ENCODE measurements at regions not wholly inside any gene's neighbourhood (a gene's known extent, or its start where the extent isn't known, plus 50 kb on each side); places are given as distances from the start of the nearest gene placed in this dataset.
"Not testable (repeated sequence)": the region's sequence is repeated elsewhere in the genome, so short reads cannot be mapped to it uniquely, and the experiment has no call there.

DNA sequence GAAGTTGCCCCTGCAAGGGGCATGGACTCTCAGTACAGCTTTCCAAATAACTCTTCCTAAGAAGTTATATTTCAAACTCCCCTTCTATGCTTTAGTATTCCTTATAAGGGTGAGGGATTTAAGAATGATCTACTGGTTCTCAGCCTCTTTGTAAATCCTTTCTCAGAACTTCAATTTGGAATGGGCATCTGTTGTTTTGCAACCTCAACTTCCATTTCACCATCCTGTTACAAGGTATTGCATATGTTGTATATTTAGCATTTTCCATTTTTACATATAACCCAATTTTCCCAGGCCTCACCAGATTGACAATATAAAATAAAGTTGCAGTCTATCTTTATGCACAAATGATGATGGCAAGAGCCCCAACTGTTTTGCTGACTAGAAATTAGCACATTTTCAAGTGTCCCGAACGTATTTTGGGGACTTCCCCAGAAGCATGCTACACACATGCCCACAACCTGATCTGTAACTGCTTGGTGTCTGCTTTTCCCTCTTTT is 154.9 kb upstream of the CARMIL1 start:
- no peak for DNase-seq (ENCODE audit: low spot score)

- no peak for DNase-seq (ENCODE audit: low spot score)
Observed at GRCh38 chr6:25125736-25126135, 153.4 kb upstream of the CARMIL1 start.

DNA sequence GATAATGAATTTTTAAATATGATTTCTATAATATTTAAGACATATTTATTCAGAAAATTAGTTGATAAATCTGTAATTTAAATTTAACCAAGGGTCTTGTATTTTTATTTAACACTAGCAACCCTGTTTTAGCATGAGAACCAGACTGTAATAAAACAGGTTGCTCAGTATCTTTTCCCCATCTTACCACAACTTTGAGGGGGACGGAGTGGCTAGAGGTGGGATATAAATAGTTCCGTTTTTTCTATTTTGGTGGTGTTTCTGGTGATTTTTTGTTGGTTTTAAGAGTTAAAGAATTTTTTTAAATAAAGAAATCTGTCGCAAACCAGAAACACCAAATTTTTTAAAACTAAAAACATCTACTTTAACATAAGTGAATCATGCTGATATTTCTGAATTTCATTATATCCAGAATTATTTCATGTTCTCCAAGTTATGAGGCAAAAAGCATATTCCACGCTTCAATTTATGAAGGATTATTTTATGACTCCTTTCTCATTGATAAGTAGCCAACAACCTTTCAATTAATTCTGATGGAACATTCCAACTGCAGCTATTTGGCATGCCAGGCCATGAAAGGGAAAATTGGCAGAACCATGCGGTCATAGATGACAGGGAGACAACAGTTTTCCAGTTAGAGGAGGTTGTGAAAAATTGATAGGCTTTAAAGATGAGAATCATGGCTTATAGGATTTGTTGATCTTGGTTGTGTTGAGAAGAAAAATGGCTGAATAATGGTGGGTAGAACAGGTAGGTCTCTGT is 151.9 kb upstream of the CARMIL1 start:
- no peak for DNase-seq (ENCODE audit: low spot score)

GRCh38 chr6:25130518-25130917 is 148.7 kb upstream of the CARMIL1 start:
- DNase-seq (ENCODE audit: low spot score), result no peak

- DNase-seq (ENCODE audit: low spot score), result no peak
Observed at GRCh38 chr6:25132934-25133333, 146.2 kb upstream of the CARMIL1 start.

DNA sequence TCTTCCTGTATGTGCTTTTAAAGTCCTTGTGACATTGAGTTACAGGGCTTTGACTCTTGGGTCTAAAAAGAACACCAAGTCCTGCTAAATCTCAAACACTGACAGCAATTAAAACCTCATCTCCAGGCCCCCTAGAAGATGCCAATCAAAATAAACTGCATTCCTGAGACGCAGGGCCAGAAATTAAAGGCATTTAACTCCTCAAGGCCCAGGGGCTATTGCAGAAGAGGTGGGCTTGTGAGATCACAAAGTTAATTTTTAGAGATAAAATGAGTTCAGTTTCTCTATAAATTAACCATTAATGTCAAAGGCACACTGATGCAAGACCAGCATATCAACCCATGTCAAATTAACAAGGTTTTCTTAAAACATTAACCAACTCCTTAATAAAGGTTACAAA is 145.6 kb upstream of the CARMIL1 start:
- DNase-seq (ENCODE audit: low spot score), result no peak

GRCh38 chr6:25136854-25137253 is 142.3 kb upstream of the CARMIL1 start:
- no peak for DNase-seq (ENCODE audit: low spot score)

DNA sequence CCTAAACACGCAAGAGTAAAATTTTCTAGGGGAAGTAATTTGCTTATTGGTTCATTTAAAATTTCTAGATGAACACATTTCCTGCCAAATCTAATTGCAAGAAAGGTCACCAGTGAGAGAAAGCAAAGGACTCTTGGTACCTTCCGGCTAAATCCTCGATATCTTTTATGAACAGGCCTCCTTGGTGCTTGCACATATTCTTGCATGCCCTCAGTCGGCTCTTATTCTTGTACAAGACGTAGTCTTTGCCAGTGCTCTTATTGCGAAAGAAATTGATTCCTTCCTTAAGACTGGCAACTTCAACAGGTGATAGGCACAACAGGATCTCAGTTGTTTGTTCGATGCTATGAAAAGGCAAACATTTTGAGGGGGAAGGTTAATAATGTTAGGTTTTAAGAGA is 141.7 kb upstream of the CARMIL1 start:
- no peak for DNase-seq (ENCODE audit: low spot score)

- DNase-seq (ENCODE audit: low spot score), result no peak
Observed at GRCh38 chr6:25137916-25138232, 141.3 kb upstream of the CARMIL1 start.

DNA sequence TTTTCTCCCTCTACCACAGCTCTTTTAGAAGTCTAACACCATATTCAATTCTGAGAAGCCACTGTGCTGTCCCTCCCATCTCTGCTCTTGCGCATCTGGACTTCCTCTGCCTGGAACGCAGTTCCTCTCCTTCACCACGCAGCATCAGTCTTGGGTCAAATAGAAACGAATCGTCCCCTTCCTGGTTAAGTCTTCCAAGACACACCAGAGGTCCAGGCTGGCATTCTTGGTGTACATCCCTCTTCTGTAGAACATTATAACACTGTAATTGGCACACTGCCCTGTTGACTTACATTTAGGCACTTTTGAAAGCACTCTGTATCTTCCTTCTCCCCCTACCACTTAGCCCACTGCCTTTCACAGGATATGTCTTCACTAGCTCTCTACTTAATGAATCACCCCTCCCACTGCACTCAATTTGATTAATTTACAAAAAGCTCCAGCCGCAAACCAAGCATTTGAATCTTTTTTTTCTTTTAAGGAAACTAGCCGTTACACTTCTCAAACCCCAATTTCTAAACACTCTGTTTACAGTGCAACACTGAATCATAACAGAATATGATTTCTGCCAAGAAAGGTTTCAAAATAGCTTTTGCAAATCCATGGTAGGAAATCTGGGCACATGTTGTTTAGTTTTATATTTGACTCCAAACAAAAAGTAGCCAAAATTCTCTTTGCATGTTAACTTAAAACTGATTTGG is 140.8 kb upstream of the CARMIL1 start:
- peak; percentile 80 for DNase-seq (ENCODE audit: low spot score)

- DNase-seq (ENCODE audit: low spot score), result no peak
Observed at GRCh38 chr6:25138934-25139415, 140.2 kb upstream of the CARMIL1 start.

GRCh38 chr6:25139608-25140007 is 139.6 kb upstream of the CARMIL1 start:
- not testable (repeated sequence) for DNase-seq (ENCODE audit: low spot score)

DNA sequence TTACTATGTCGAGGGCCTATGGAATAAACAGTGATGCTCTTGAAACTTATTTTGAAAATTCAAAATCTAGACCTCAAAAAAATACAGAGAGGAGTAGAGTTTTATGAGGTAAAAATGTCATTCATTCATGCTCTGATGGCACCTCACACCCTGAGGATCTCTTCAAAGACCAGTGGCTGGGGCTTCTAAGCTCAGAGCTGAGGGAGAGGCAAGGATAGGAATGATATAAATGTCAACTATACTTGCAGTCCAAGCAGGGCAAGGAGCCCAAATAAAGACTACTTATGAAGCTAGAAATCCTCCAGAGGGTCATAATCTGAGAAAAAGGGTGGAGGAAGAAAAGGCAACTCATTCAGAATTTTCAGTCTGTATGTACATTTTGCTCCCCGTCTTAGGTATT is 136.7 kb upstream of the CARMIL1 start:
- no peak for DNase-seq (ENCODE audit: low spot score)

GRCh38 chr6:25144919-25145318 is 134.3 kb upstream of the CARMIL1 start:
- DNase-seq (ENCODE audit: low spot score), result no peak

GRCh38 chr6:25147223-25147622 is 132.0 kb upstream of the CARMIL1 start:
- DNase-seq (ENCODE audit: low spot score), result no peak

GRCh38 chr6:25150031-25150430 is 129.1 kb upstream of the CARMIL1 start:
- DNase-seq (ENCODE audit: low spot score), result no peak

GRCh38 chr6:25150863-25151262 is 128.3 kb upstream of the CARMIL1 start:
- DNase-seq (ENCODE audit: low spot score), result no peak

DNA sequence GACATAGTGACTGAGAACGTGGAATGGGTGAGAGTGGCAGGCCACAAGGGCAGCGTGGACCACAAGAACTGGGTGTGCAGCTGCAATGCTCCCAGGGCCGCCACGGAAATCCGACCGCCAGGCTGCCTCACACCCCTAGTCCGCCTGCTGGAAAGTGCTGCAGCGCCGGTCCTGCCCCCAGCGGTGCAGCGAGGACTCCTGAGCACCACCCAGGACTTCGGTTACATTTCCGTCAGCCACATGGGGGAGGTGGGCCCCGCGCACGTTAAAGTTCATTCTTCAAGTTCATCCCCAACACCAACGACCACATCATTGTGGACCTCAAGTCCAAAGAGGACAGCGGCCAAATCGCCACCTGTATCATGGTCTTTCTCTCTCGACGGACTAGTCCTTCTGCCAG is 126.1 kb upstream of the CARMIL1 start:
- DNase-seq (ENCODE audit: low spot score), result no peak

DNA sequence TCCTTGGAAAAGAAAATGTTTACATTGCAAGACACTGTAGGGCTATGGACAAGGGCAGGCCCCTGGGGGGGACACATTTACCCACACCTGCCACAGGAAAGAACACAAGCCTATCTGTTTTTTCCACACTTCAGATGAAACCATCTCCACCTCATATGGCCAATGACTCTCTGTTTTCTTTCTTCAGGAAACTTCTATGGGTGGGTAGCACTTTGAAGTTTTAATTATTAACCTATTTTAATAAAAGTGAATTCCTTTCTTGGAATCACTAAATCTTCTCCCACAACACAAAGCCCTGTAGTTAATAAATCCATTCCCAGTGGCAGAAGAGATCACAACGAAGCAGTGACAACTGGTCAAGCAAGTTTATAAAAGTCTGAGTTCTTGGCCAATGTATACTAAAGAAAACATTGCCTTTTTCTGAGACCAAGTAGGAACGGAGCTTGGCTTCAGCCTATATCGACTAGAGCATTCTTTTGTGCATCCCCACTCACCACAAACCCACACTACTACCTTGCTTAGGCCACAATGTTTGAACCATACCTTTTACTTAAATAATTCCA is 125.1 kb upstream of the CARMIL1 start:
- no peak for DNase-seq (ENCODE audit: low spot score)

- DNase-seq (ENCODE audit: low spot score), result no peak
Observed at GRCh38 chr6:25155211-25155610, 124.0 kb upstream of the CARMIL1 start.

GRCh38 chr6:25156123-25156522 is 123.1 kb upstream of the CARMIL1 start:
- peak; percentile 29 for DNase-seq (ENCODE audit: low spot score)

DNA sequence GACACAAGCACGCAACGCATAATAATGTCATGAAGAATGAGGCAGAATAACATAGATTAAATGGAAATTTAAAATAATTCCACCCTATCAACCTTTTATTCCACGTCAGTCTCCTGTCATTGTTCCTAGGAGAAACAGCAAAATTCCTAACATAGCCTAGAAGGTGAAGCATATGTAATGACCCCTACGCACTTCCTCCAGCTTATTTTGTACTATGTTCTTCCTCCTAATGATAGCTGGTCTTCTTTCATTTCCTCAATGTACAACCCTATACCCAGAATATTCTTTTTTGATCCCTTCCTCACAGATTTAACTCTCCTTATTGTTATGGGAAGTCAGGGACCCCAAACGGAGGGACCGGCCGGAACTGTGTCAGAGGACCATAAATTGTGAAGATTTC is 122.0 kb upstream of the CARMIL1 start:
- no peak for DNase-seq (ENCODE audit: low spot score)

DNA sequence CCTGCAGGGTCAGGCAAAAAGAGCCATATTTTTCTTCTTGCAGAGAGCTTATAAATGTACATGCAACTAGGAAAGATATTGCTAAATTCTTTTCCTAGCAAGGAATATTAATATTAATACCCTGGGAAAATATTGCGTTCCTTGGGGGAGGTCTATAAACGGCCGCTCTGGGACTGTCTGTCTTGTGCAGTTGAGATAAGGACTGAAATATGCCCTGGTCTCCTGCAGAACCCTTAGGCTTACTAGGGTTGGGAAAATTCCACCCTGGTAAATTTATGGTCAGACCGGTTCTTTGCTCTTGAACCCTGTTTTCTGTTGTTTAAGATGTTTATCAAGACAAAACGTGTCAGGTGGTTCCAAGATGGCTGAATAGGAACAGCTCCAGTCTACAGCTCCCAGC is 121.3 kb upstream of the CARMIL1 start:
- no peak for DNase-seq (ENCODE audit: low spot score)

All from GM03348 (cell line).